ENCODE measurements at regions not wholly inside any gene's neighbourhood (a gene's known extent, or its start where the extent isn't known, plus 50 kb on each side); places are given as distances from the start of the nearest gene placed in this dataset.

- no peak overlapping the region for H3K27ac ChIP-seq
- TF ChIP-seq CTCF (conservative IDR thresholded peaks at IDR 0.05) = no peak
- no peak for TF ChIP-seq ZFX (IDR thresholded peaks at IDR 0.05)
Measured at GRCh38 chr14:42391146-42391834, 784.6 kb downstream of the LRFN5 start.

GRCh38 chr14:42378880-42379279 is 772.2 kb downstream of the LRFN5 start:
- H3K27ac ChIP-seq = no peak overlapping the region
- TF ChIP-seq CTCF (conservative IDR thresholded peaks at IDR 0.05) (no peak), ZFX (IDR thresholded peaks at IDR 0.05) (no peak)

GRCh38 chr14:42378274-42378673 is 771.6 kb downstream of the LRFN5 start:
- H3K27ac ChIP-seq = no peak overlapping the region
- TF ChIP-seq ZFX (IDR thresholded peaks at IDR 0.05) (no peak), CTCF (conservative IDR thresholded peaks at IDR 0.05) (no peak)

- no peak overlapping the region for H3K27ac ChIP-seq
- TF ChIP-seq ZFX (IDR thresholded peaks at IDR 0.05) (no peak), CTCF (conservative IDR thresholded peaks at IDR 0.05) (no peak)
Measured at GRCh38 chr14:42374332-42374731, 767.7 kb downstream of the LRFN5 start.

- H3K27ac ChIP-seq = no peak overlapping the region
- TF ChIP-seq CTCF (conservative IDR thresholded peaks at IDR 0.05) = no peak
- TF ChIP-seq ZFX (IDR thresholded peaks at IDR 0.05) = no peak
Measured at GRCh38 chr14:42370056-42370455, 763.4 kb downstream of the LRFN5 start.

- H3K27ac ChIP-seq = no peak overlapping the region
- TF ChIP-seq ZFX (IDR thresholded peaks at IDR 0.05) (no peak), CTCF (conservative IDR thresholded peaks at IDR 0.05) (no peak)
Measured at GRCh38 chr14:42368234-42368633, 761.6 kb downstream of the LRFN5 start.

- no peak overlapping the region for H3K27ac ChIP-seq
- TF ChIP-seq CTCF (conservative IDR thresholded peaks at IDR 0.05) (no peak), ZFX (IDR thresholded peaks at IDR 0.05) (no peak)
Measured at GRCh38 chr14:42353315-42353714, 746.6 kb downstream of the LRFN5 start.
